SW 1271 (cell line): ENCODE measurements at regions not wholly inside any gene's neighbourhood (a gene's known extent, or its start where the extent isn't known, plus 50 kb on each side); places are given as distances from the start of the nearest gene placed in this dataset.

Source experiments
- DNase-seq, 2 experiments: peaks; one replicate each; lab custom pipeline; 2025; lab: John Stamatoyannopoulos, UW

DNA sequence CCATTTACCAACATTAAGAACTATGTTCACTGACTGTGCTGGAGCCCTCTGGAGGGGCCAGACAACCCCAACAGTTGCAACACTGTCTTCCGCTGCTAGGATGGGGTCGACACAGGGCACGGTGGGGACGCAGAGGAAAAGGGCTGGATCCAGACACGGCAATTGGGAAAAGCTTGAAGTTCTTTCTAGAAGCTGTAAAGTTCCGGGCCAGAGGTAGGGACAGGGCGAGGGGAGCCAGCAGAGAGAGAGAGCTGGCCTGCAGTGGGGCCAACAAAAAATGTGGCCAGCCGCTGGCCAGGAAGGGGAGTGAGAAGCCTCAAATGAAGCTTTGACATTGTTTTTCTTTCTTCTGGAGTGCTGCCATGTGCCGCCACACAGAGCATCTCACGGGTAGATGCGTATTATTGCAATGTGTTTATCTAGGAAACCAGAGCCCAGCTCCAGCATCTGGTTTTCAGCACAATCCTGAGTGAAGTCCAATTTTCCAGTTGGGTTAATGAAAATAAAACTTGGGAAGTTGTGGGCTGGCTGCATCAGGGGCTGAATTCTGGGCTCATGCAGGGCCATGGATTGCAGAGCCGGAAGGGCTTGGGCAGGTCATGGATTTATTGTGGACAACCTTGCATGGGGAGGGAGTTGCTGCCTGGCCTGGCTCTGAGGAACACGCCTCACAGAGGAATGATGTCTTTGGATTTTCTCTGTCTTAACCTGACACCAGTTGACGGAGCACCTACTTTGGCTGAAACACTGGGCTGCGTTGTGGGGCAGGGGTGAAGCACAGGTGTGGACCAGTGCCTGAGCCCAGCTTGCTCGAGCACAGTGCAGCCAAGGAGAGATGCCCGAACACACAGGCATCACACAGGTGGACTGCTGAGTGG, 67.6 kb upstream of the AMPD3 start:
- DNase-seq: no peak

DNA sequence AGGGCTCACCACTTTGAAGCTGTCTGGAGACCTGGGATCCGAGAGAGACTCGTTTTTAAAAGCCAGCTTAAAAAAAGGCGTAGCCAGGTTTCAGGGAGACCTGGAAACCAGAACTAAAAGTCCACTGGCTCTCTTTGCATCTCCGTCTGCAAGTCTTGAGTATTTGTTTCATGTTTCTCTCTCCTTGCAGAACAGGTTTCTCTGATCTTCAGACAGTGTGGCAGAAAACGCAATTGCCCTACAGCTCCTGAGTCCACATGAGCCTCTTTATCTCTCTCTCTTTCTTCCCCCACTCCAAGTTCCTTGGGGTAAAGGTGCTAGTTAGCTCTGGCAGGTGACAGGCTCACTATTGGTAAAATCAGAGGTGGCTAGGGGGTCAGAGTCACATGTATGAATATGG, 67.0 kb upstream of the AMPD3 start:
- no peak for DNase-seq

DNA sequence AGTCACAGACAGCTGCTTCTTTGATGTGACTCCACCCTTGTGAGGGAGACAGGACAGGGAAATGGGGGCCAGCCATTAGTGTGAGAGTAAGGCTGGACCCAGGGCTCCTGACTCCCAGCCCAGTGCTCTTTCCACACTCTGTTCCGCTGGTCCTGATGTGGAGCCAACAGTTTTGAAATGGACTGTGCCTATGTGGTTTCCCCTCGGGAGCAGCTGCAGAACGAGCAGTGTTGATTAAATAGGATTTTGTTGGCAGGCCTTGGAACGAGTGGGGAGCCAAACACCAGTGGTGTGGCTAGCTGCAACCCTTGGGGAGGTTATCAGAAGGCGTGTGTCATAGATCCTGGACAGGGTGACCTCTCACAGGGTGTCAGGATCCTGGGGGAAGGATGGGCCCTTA, 66.5 kb upstream of the AMPD3 start:
- DNase-seq: no peak

- DNase-seq: no peak
These were observed 64.7 kb upstream of the AMPD3 start for GRCh38 chr11:10390375-10390774.

DNA sequence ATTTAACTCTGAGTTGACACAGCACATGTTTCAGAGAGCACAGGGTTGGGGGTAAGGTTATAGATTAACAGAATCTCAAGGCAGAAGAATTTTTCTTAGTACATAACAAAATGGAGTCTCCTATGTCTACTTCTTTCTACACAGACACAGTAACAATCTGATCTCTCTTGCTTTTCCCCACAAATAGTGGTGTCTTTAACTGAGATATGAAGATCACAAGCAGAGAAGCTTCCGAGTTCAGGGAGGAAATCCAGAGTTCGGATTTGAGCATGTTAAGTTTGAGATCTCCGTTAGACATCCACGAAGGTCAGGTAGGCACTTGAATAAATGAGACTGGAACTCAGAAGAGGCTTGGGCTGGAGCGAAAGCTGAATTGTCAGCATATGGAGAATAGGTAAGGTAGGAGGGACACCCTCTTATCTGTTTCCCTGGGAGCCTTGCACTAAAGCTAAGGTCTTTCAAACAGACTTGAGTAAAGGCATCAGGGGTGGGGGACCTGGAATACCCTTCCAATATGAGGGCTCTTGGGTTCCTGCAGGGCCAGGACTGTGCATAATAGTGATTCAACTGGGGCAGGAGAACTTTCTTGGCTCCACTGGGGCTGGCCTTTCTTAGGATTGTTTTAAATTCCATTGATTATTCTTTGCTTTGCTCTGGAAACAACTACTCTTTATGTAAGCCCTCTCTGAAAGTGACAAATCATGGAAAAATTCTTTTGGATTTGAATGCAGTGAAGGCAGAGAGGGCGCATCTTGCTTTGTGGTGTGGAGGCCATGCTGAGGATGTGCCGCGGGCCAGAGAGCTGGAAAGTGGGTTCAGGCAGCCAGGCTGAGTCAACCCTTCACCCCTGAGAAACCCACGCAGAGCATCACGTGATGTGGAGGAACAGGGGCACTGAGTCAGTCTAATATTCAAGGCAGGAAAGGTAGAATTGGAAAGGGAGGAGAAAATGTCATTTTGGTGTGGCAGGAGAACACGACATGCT, 62.7 kb upstream of the AMPD3 start:
- DNase-seq: no peak

DNA sequence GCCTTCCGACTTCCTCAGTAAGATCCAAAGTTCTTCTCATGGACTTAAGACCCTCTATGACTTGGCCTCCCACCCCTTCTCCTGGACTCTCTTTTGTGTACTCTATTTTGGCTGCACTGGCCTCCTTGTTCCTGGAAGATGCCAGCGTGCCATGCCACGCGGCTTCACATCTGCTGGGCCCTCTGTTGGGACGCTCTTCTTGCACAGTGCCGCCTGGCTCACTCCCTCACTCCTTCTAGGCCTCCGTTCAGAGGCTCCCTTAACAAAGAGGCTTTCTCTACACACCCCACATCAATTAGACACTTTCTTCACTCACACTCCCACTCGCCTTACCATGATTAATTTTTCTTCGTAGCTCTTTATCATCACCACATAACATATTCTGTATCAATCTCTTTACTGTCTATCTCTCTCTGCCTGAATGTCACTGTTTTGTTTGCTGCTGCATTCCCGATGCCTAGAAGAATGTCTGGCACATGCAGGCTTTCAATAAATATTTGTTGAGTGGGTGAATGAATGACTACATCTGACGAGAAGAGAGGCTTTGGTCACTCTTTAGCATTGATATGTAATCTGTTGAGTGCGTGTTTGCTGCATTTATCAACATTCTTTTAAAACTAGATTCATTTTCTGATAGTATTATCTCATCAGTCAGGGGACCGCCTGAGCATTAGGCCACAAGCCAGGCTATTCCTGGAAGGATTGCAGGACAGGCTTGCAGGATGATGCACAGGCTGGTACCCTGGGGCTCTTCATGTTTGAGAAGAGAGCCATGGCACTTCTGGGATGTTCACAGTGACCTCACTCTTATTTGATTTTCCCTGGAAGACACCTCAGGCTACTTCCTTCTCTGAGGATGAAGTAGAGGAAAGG, 60.6 kb upstream of the AMPD3 start:
- DNase-seq: no peak

DNA sequence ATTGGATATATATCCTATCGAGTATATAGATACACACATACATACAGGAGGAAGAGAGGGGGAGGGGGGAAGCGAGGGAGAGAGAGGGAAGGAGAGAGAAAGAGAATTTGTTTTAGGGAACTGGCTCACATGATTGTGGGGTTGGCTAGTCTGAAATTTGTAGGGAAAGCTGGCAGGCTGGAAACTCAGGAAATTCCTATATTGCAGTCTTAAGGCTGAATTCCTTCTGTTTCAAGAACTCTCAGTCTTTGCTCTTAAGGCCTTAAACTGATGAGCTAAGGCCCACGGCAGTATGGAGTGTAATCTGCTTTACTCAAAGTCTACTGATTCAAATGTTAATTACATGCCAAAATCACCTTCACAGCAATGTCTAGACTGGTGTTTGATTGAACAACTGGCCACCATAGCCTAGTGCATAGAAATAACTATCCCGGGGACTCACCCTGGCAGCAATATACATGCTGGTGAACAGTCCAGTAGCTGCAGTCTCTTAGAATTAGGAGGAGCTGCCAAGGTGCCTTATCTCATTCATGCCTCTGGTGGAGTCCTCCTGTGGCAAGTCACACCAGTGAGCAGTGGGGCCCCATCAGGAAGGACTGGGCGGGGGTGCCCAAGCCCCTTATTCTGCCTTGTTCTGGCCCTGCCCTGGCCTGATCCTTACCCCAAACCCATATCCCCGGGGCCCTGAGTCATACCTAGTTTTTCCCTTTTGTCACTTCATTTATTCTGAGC, 59.7 kb upstream of the AMPD3 start:
- no peak for DNase-seq

- DNase-seq: no peak
These were observed 58.3 kb upstream of the AMPD3 start for GRCh38 chr11:10396771-10397170.

DNA sequence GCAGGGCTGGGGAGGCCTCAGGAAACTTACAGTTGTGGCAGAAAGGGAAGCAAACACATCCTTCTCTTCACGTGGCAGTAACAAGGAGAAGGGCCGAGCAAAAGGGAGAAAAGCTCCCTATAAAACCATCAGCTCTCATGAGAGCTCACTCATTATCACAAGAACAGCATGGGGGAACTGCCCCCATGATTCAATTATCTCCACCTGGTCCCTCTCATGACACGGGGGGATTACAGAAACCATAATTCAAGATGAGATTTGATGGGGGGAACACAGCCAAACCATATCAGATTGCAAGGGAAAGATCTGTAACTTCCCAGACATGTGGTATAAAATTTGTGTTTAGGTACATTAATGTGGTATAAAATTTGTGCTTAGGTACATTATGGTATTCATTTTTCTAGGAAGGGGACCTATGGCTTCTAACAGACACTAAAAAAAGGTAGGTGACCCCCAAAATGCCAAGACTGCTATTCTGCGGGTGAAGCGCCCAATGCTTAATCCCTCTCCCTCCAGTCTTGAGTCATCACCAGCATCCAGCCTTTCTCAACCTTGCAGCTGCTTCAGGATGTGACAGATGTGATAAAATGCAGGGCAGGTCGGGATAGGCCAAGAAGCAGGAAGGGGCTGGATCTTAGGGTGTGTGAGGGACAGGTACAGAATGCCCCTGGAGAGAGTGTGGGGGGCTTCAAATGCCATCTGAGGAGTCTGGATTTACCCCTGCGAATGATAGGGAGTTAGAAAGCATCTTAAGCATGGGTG, 57.7 kb upstream of the AMPD3 start:
- no peak for DNase-seq

- no peak for DNase-seq
These were observed 56.5 kb upstream of the AMPD3 start for GRCh38 chr11:10398525-10398924.

DNA sequence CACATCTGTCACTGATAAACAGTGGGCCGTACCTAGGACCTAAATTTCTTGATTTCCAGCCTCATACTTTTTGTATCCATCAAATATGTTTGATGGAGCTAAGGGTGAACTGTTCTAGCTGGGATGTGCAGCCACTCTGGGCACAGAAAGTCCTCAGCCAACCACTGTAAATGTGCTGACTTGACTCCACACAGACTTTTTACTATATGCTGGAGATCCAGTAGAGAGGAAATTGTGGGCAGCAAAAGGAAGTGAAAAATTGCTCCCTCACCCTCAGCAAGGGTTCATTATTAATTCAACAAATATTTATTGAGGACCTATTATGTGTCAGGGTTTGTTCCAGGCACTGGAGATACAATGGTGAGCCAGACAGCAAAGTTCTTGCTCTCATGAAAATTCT, 54.2 kb upstream of the AMPD3 start:
- no peak for DNase-seq

GRCh38 chr11:10401256-10401655, 53.8 kb upstream of the AMPD3 start:
- DNase-seq: no peak

GRCh38 chr11:10401696-10402392, 53.2 kb upstream of the AMPD3 start:
- no peak for DNase-seq
